ENCODE measurements at regions not wholly inside any gene's neighbourhood (a gene's known extent, or its start where the extent isn't known, plus 50 kb on each side); places are given as distances from the start of the nearest gene placed in this dataset.

DNA sequence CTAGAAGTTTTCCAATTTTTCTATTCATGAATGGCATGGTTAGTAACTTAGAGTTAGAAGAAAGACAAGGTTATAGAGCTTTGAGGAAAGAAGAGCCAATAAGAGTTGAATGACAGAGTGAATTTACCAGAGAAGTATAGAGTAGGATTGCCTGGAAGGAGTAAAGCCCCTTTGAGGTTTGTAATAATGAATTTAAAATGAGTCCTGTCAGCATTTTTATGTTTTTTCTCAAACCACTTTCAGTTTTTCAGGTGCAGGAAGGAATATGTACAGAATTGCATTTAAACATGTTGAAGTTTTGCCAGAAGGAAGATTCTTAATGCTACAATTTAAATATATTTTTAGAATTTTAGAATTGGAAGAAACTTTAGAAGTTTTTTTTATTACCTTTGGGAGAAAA is 408.3 kb downstream of the DSC3 start:
- Mint-ChIP-seq H3K27ac (no peak overlapping the region), H3K27me3 (ENCODE audit: low read depth) (peaks cover 36% of the 10 kb centered on the region), H3K4me3 (no peak overlapping the region), H3K36me3 (ENCODE audit: insufficient read depth in 1 of 3, low read depth in 3 of 3) (peaks cover 5 to 20% (median 16%) of the 10 kb centered on the region in 3 experiments; a peak in 5 of 7 replicates), H3K9me3 (peaks cover 14 to 16% of the 10 kb centered on the region in 2 experiments), H3K4me1 (peaks cover 20% of the 10 kb centered on the region in 2 experiments)
- no peak overlapping the region for H3K4ac ChIP-seq (ENCODE audit: low read depth, low read length)
- no peaks in the 10 kb centered on the region for H4K20me1 ChIP-seq (ENCODE audit: control insufficient read depth, insufficient read depth, insufficient read length)
- TF ChIP-seq, protein P1, sequence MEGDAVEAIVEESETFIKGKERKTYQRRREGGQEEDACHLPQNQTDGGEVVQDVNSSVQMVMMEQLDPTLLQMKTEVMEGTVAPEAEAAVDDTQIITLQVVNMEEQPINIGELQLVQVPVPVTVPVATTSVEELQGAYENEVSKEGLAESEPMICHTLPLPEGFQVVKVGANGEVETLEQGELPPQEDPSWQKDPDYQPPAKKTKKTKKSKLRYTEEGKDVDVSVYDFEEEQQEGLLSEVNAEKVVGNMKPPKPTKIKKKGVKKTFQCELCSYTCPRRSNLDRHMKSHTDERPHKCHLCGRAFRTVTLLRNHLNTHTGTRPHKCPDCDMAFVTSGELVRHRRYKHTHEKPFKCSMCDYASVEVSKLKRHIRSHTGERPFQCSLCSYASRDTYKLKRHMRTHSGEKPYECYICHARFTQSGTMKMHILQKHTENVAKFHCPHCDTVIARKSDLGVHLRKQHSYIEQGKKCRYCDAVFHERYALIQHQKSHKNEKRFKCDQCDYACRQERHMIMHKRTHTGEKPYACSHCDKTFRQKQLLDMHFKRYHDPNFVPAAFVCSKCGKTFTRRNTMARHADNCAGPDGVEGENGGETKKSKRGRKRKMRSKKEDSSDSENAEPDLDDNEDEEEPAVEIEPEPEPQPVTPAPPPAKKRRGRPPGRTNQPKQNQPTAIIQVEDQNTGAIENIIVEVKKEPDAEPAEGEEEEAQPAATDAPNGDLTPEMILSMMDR (conservative IDR thresholded peaks at IDR 0.05) = no peak
- H2BK5ac ChIP-seq (ENCODE audit: insufficient read length, low read length) = no peak overlapping the region
- no peak overlapping the region for H3K23ac ChIP-seq (ENCODE audit: insufficient read length, low read depth, low read length)
- no peak overlapping the region for H3K4me2 ChIP-seq (ENCODE audit: insufficient read depth, insufficient read length, low read length)
- H3K79me2 ChIP-seq (ENCODE audit: insufficient read depth, low read length) = no peaks in the 10 kb centered on the region
- no peaks in the 10 kb centered on the region for H3K79me1 ChIP-seq (ENCODE audit: insufficient read depth, low read depth, low read length, poor library complexity, severe bottlenecking)
- no peak overlapping the region for H2BK12ac ChIP-seq (ENCODE audit: insufficient read length, low read depth, low read length)
- H3K27me3 ChIP-seq (ENCODE audit: insufficient read depth, low read length) = no peaks in the 10 kb centered on the region
- no peak overlapping the region for H3K56ac ChIP-seq (ENCODE audit: insufficient read length, low read depth, low read length)
- no peak overlapping the region for H2AFZ ChIP-seq (ENCODE audit: low read length)
- no peak for DNase-seq
- H3K27ac ChIP-seq (ENCODE audit: insufficient read length, low read depth, low read length) = no peak overlapping the region
- H3K4me1 ChIP-seq (ENCODE audit: insufficient read depth, low read length) = peaks cover 5% of the 10 kb centered on the region; the same call in 1 of the 2 replicates
- no peak overlapping the region for H4K91ac ChIP-seq (ENCODE audit: insufficient read length, low read depth, low read length)
- no peak overlapping the region for H2BK15ac ChIP-seq (ENCODE audit: low read depth, low read length)
- no peak overlapping the region for H3K18ac ChIP-seq (ENCODE audit: insufficient read length, low read depth, low read length)
- no peak overlapping the region for H4K5ac ChIP-seq (ENCODE audit: insufficient read length, low read depth, low read length)
- H2BK120ac ChIP-seq (ENCODE audit: low read depth, low read length, poor library complexity, severe bottlenecking) = no peak overlapping the region
- H3T11ph ChIP-seq (ENCODE audit: low read length) = no peak overlapping the region
- no peak overlapping the region for H2AK5ac ChIP-seq (ENCODE audit: insufficient read length, low read length)
- no peaks in the 10 kb centered on the region for H3K23me2 ChIP-seq (ENCODE audit: insufficient read length, low read depth, low read length, poor library complexity, severe bottlenecking)
- no peak overlapping the region for H4K8ac ChIP-seq (replicated peaks; ENCODE audit: insufficient read length, low read depth, low read length)
- H3K9ac ChIP-seq (ENCODE audit: extremely low read depth, insufficient read length, low read length) = no peak overlapping the region
- H2BK20ac ChIP-seq (ENCODE audit: low read depth, low read length, poor library complexity, severe bottlenecking) = no peak overlapping the region
- no peaks in the 10 kb centered on the region for H3K9me3 ChIP-seq (ENCODE audit: control insufficient read depth, low read depth, low read length)
- H3K14ac ChIP-seq (ENCODE audit: insufficient read depth, low read length) = no peak overlapping the region
